HG03442 (cell line): ENCODE measurements at regions not wholly inside any gene's neighbourhood (a gene's known extent, or its start where the extent isn't known, plus 50 kb on each side); places are given as distances from the start of the nearest gene placed in this dataset.
"Not testable (repeated sequence)": the region's sequence is repeated elsewhere in the genome, so short reads cannot be mapped to it uniquely, and the experiment has no call there.

Source experiments
- ATAC-seq: cut with Tn5 transposase; IDR thresholded peaks from one replicate; pipeline ENCODE4 v1.9.1; 2021; ENCODE audit warnings: mild to moderate bottlenecking, moderate library complexity; ENCODE audit not compliant: unreplicated experiment

DNA sequence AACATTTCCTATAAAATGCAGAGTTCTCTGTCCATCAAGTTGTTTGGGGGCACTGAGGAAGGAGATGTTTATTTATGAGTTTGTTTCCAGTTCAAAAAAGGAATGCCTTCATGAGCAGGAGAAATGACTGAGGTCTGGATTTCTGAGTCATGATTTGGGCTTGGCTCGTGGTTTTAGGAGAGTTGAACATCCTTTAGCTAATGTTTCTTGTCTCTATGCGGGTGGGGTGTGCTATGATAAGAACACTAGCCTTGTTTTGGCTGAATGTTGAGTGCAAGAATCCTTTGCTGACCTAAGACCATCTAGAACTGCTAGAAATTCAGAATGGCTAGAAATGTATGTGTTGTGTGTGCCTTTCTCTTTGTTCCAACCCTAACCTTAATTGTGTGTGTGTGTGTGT lies 59.1 kb upstream of the NBPF11 start:
- ATAC-seq, result not testable (repeated sequence)

DNA sequence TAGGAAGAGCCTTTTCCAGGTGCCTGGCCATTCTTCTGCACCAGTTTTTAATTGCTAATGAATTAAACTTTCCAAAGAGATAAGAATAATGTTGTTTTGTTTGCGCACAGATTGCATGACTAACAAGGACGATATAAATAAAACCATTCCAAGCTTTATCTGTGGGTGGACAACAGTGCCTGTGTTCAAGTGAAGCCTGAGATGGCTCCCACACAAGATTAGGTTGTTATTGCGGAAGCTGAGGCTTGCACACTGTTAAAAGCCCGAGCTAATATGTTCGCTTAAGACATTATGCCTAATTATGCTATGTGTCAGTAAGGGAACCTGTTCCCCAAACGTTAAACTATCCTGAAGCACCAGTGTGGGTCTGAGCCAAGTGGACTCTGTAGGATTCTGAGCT lies 58.5 kb upstream of the NBPF11 start:
- not testable (repeated sequence) for ATAC-seq

DNA sequence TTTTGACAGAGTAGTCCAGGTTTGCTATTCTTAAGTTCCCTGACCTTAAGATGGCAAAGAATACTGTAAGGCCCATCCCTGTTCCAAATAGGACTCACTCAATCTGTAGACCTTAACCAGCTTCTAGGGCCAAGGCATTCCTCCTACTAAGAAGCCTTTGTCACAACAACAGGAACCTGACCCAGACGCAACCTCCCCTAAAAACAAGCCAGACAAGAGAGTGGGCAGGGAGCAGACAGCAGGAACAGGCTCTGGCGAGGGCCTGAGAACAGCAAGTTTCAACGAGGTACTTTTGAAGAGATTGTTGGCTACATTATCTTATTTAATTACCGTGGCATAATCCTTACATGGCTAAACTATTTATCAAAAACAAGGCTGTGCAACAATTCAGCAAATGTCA lies 58.1 kb upstream of the NBPF11 start:
- not testable (repeated sequence) for ATAC-seq

DNA sequence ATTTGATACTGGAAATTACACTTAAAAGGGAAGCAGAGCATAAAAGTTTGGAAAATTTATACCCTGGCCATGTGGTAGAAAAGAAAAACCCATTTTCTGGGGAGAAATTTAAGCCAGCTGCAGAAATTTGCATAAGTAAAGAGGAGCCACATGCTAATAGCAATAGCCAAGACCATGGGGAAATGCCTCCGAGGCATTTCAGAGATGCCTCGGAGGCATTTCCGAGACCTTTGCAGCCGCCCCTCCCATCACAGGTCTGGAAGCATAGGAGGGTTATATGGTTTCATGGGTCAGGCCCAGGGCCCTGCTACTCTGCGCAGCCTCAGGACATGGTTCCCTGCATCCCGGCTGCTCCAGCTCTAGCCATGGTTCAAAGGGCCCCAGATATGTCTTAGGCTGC lies 49.9 kb upstream of the NBPF11 start:
- ATAC-seq, result not testable (repeated sequence)
